ENCODE measurements at regions not wholly inside any gene's neighbourhood (a gene's known extent, or its start where the extent isn't known, plus 50 kb on each side); places are given as distances from the start of the nearest gene placed in this dataset.

GRCh38 chr2:146984014-146984413, 860.8 kb upstream of the ACVR2A start:
- TF ChIP-seq CTCF (IDR thresholded peaks at IDR 0.05) (no peak), POLR2A (IDR thresholded peaks at IDR 0.05) (no peak)

All from testis (tissue), 2 donors.